ENCODE measurements at regions not wholly inside any gene's neighbourhood (a gene's known extent, or its start where the extent isn't known, plus 50 kb on each side); places are given as distances from the start of the nearest gene placed in this dataset.
"Not testable (repeated sequence)": the region's sequence is repeated elsewhere in the genome, so short reads cannot be mapped to it uniquely, and the experiment has no call there.

- Histone ChIP-seq H3K27me3 (ENCODE audit: control insufficient read depth in 1 of 2, insufficient read depth in 2 of 2, low read length in 2 of 2) (no peaks in the 10 kb centered on the region), H3K9me3 (ENCODE audit: control insufficient read depth in 1 of 2, insufficient read depth in 1 of 2, low read length in 2 of 2) (no peaks in the 10 kb centered on the region), H3K4me1 (ENCODE audit: insufficient read depth, low read length) (peaks cover 13% of the 10 kb centered on the region), H3K36me3 (ENCODE audit: insufficient read depth, low read length) (no peaks in the 10 kb centered on the region), H3K27ac (ENCODE audit: low read depth in 1 of 2, low read length in 2 of 2) (no peak overlapping the region), H3K4me3 (ENCODE audit: low read length) (no peak overlapping the region)
- Mint-ChIP-seq H3K36me3 (ENCODE audit: low read depth) (no peaks in the 10 kb centered on the region), H3K27me3 (no peaks in the 10 kb centered on the region), H3K9me3 (no peaks in the 10 kb centered on the region), H3K27ac (no peak overlapping the region), H3K4me1 (ENCODE audit: low read depth) (peaks cover 30% of the 10 kb centered on the region), H3K4me3 (no peak overlapping the region)
- ChIA-PET POLR2A (no interaction called here), CTCF (interaction anchor here (0.6 kb wide), 1 partner anchor 105 kb away, joined by 3 read pairs; no protein-coding TSS in a partner anchor)
- TF ChIP-seq CTCF (IDR thresholded peaks at IDR 0.05), result no peak
- no peak for ATAC-seq (ENCODE audit: poor library complexity)
- intact Hi-C loops (cut with DNase I, micrococcal nuclease), result no loop called here
- DNase-seq, result no peak
Observed at GRCh38 chr11:86144846-86145245, 76.0 kb upstream of the PICALM start.

GRCh38 chr11:86144087-86144486, 75.2 kb upstream of the PICALM start:
- H3K4me3 ChIP-seq (ENCODE audit: low read length); H3K27me3 Mint-ChIP-seq; H3K36me3 Mint-ChIP-seq (ENCODE audit: low read depth); CTCF ChIA-PET; H3K27ac Mint-ChIP-seq; H3K27me3 ChIP-seq (ENCODE audit: control insufficient read depth in 1 of 2, insufficient read depth in 2 of 2, low read length in 2 of 2); H3K36me3 ChIP-seq (ENCODE audit: insufficient read depth, low read length); ATAC-seq (ENCODE audit: poor library complexity); H3K4me3 Mint-ChIP-seq; intact Hi-C loops (cut with DNase I, micrococcal nuclease); H3K9me3 Mint-ChIP-seq; DNase-seq; H3K9me3 ChIP-seq (ENCODE audit: control insufficient read depth in 1 of 2, insufficient read depth in 1 of 2, low read length in 2 of 2): not testable (repeated sequence)
- peaks cover 13% of the 10 kb centered on the region for H3K4me1 ChIP-seq (ENCODE audit: insufficient read depth, low read length)
- H3K27ac ChIP-seq (ENCODE audit: low read depth in 1 of 2, low read length in 2 of 2), result peak overlapping the region in 1 of 2 donors; percentile 15
- peaks cover 33% of the 10 kb centered on the region for H3K4me1 Mint-ChIP-seq (ENCODE audit: low read depth)
- POLR2A ChIA-PET, result interaction anchor here (0.6 kb wide), 1 partner anchor 483 kb away, joined by 3 read pairs; no protein-coding TSS in a partner anchor

GRCh38 chr11:86143087-86144030, 74.5 kb upstream of the PICALM start:
- peak in 3 of 14 experiments; percentile 50 to 82 (median 54) for DNase-seq
- no peak for ATAC-seq (ENCODE audit: poor library complexity)
- no peaks in the 10 kb centered on the region for H3K36me3 Mint-ChIP-seq (ENCODE audit: low read depth)
- H3K27ac Mint-ChIP-seq, result peak overlapping the region; percentile 24
- Histone ChIP-seq H3K27ac (ENCODE audit: low read depth in 1 of 2, low read length in 2 of 2) (no peak overlapping the region), H3K4me3 (ENCODE audit: low read length) (no peak overlapping the region), H3K36me3 (ENCODE audit: insufficient read depth, low read length) (no peaks in the 10 kb centered on the region), H3K9me3 (ENCODE audit: control insufficient read depth in 1 of 2, insufficient read depth in 1 of 2, low read length in 2 of 2) (no peaks in the 10 kb centered on the region), H3K27me3 (ENCODE audit: control insufficient read depth in 1 of 2, insufficient read depth in 2 of 2, low read length in 2 of 2) (no peaks in the 10 kb centered on the region), H3K4me1 (ENCODE audit: insufficient read depth, low read length) (peaks cover 18% of the 10 kb centered on the region)
- no peak overlapping the region for H3K4me3 Mint-ChIP-seq
- H3K9me3 Mint-ChIP-seq, result no peaks in the 10 kb centered on the region
- peaks cover 40% of the 10 kb centered on the region for H3K4me1 Mint-ChIP-seq (ENCODE audit: low read depth)
- POLR2A ChIA-PET, result interaction anchor here (1.6 kb wide), 1 partner anchor 74 kb away, joined by 5 read pairs; the partner anchor contains the start of gene PICALM
- CTCF ChIA-PET, result no interaction called here
- H3K27me3 Mint-ChIP-seq, result no peaks in the 10 kb centered on the region
- TF ChIP-seq CTCF (IDR thresholded peaks at IDR 0.05), result no peak
- intact Hi-C loops (cut with DNase I, micrococcal nuclease), result no loop called here
